ENCODE measurements at regions not wholly inside any gene's neighbourhood (a gene's known extent, or its start where the extent isn't known, plus 50 kb on each side); places are given as distances from the start of the nearest gene placed in this dataset.
A peak's percentile ranks its signal among the peaks of the same experiment; 100 is the strongest.
"Not testable (repeated sequence)": the region's sequence is repeated elsewhere in the genome, so short reads cannot be mapped to it uniquely, and the experiment has no call there.

- H3K9me3 ChIP-seq (ENCODE audit: insufficient read depth, low read depth, low read length) = 0 out of 2 replicates have a peak, but pooled peaks cover 4% of the 10 kb centered on the region
- no peaks in the 10 kb centered on the region for H3K27me3 ChIP-seq (ENCODE audit: insufficient read depth, low read length)
- WGBS = 85% methylated on average over 4 of the region's 4 CpGs
- H3K4me1 ChIP-seq (ENCODE audit: insufficient read depth, low read length) = peaks cover 4% of the 10 kb centered on the region; the same call in 1 of the 2 replicates
- H3K36me3 ChIP-seq (ENCODE audit: insufficient read depth, low read length) = no peaks in the 10 kb centered on the region
- H3K27ac ChIP-seq (ENCODE audit: low read depth, low read length) = no peak overlapping the region
- no peak overlapping the region for H3K4me3 ChIP-seq (ENCODE audit: low read length)
- H3K9ac ChIP-seq (ENCODE audit: low read depth, low read length) = no peak overlapping the region
Measured at GRCh38 chr6:157747370-157747769, 75.7 kb upstream of the SNX9 start.

DNA sequence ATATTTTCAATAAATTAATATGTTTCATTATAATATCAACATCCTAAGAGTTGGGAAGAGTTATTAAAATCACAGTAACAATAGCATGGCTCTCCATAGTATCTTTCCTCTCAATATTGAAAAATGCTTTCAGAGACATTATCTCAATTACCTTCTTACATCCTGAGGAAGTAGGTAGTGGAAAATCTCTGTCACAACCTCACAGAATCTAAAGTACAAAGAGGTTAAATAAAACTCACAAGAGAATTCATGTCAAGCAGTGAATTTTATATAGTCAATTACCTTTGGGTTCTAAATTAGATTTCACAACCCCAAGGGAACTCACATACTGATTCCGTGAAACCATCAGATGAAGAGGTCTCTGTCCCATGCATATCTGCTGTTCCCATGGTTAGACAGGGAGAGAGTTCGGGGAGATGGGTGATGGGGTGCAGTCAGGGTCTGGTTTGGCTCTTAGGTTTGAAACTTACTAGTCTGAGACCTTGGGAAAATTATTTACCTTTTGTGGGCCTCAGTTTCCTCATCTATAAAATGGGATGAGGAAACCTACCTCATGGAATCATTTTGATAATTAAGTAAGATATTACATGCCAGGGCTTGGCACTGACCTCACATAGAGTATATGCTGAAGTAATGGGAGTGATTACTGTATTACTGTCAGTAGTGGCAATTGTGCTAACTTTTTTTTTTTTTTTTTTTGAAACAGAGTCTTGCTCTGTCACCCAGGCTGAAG is 74.0 kb upstream of the SNX9 start:
- no peak overlapping the region for H3K4me3 ChIP-seq (ENCODE audit: low read length)
- H3K4me1 ChIP-seq (ENCODE audit: insufficient read depth, low read length) = peaks cover 15% of the 10 kb centered on the region
- H3K27me3 ChIP-seq (ENCODE audit: insufficient read depth, low read length) = no peaks in the 10 kb centered on the region
- no peak overlapping the region for H3K9ac ChIP-seq (ENCODE audit: low read depth, low read length)
- 0 out of 2 replicates have a peak, but pooled peaks cover 4% of the 10 kb centered on the region for H3K9me3 ChIP-seq (ENCODE audit: insufficient read depth, low read depth, low read length)
- H3K36me3 ChIP-seq (ENCODE audit: insufficient read depth, low read length) = no peaks in the 10 kb centered on the region
- WGBS = 98% methylated on average over 2 of the region's 2 CpGs
- no peak overlapping the region for H3K27ac ChIP-seq (ENCODE audit: low read depth, low read length)

GRCh38 chr6:157750973-157751372 is 72.1 kb upstream of the SNX9 start:
- H3K4me3 ChIP-seq (ENCODE audit: low read length); H3K9me3 ChIP-seq (ENCODE audit: insufficient read depth, low read depth, low read length); H3K36me3 ChIP-seq (ENCODE audit: insufficient read depth, low read length); H3K9ac ChIP-seq (ENCODE audit: low read depth, low read length); H3K27me3 ChIP-seq (ENCODE audit: insufficient read depth, low read length); H3K27ac ChIP-seq (ENCODE audit: low read depth, low read length): not testable (repeated sequence)
- peaks cover 27% of the 10 kb centered on the region for H3K4me1 ChIP-seq (ENCODE audit: insufficient read depth, low read length)
- 98% methylated on average over 2 of the region's 3 CpGs for WGBS

DNA sequence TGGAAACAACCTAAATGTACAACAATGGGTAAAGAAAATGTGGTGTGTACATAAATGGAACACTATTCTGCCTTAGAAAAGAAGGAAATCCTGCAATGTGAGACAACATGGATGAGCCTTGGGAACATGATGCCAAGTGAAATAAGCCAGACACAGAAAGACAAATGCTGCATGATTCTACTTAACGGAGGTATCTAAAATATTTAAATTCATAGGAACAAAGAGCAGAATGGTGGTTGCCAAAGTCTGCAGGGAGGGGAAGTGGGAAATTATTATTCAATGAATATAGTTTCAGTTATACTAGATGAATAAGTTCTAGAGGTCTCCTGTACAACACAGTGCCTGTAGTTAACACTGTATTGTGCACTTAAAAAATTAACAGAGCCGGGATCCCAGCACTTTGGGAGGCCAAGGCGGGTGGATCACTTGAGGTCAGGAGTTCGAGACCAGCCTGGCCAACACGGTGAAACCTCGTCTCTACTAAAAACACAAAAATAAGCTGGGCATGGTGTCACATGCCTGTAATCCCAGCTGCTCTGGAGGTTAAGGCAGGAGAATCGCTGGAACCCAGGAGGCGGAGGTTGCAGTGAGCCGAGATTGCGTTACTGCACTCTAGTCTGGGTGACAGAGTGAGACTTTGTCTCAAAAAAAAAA is 71.4 kb upstream of the SNX9 start:
- H3K4me3 ChIP-seq (ENCODE audit: low read length) = no peak overlapping the region
- H3K27me3 ChIP-seq (ENCODE audit: insufficient read depth, low read length) = 0 out of 2 replicates have a peak, but pooled peaks cover 5% of the 10 kb centered on the region
- H3K9ac ChIP-seq (ENCODE audit: low read depth, low read length) = no peak overlapping the region
- 0 out of 2 replicates have a peak, but pooled peaks cover 3% of the 10 kb centered on the region for H3K9me3 ChIP-seq (ENCODE audit: insufficient read depth, low read depth, low read length)
- H3K4me1 ChIP-seq (ENCODE audit: insufficient read depth, low read length) = peaks cover 27% of the 10 kb centered on the region
- WGBS = 93% methylated on average over 10 of the region's 10 CpGs
- no peaks in the 10 kb centered on the region for H3K36me3 ChIP-seq (ENCODE audit: insufficient read depth, low read length)
- H3K27ac ChIP-seq (ENCODE audit: low read depth, low read length) = no peak overlapping the region

DNA sequence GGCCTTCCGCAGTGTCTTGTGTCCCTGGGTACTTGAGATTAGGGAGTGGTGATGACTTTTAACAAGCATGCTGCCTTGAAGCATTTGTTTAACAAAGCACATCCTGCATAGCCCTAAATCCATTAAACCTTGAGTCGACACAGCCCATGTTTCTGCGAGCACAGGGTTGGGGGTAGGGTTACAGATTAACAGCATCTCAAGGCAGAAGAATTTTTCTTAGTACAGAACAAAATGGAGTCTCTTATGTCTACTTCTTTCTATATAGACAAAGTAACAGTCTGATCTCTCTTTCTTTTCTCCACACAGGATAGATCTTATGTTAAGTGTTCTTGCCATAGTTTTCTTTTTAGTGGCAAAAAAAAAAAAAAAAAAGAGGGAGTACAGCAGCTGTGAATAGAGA is 70.2 kb upstream of the SNX9 start:
- not testable (repeated sequence) for H3K9ac ChIP-seq (ENCODE audit: low read depth, low read length); H3K4me3 ChIP-seq (ENCODE audit: low read length); H3K27me3 ChIP-seq (ENCODE audit: insufficient read depth, low read length); H3K9me3 ChIP-seq (ENCODE audit: insufficient read depth, low read depth, low read length); H3K36me3 ChIP-seq (ENCODE audit: insufficient read depth, low read length)
- 20% methylated on average over 1 of the region's 3 CpGs for WGBS
- H3K27ac ChIP-seq (ENCODE audit: low read depth, low read length) = peak overlapping the region; percentile 69
- H3K4me1 ChIP-seq (ENCODE audit: insufficient read depth, low read length) = peaks cover 27% of the 10 kb centered on the region

DNA sequence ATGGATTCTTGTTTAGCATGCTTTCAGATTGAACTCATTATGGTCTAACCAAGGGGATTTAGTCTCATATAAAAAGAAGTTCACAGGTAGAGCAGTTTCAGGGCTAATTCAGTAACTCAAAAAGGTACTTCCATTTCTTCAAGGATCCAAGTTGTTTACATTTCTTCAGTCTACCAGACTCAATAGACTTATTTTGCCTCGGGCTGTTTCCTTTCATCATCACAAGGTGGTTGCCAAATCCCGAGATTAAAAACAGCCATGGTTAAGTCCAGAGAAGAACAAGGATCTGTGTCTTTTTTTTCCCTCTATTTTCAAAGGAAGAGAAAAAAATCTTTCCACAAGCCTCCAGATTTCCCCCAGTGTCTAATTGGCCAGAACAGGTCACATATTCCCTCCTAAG is 69.8 kb upstream of the SNX9 start:
- Histone ChIP-seq H3K27me3 (ENCODE audit: insufficient read depth, low read length) (0 out of 2 replicates have a peak, but pooled peaks cover 5% of the 10 kb centered on the region), H3K36me3 (ENCODE audit: insufficient read depth, low read length) (no peaks in the 10 kb centered on the region), H3K9me3 (ENCODE audit: insufficient read depth, low read depth, low read length) (no peaks in the 10 kb centered on the region), H3K4me3 (ENCODE audit: low read length) (no peak overlapping the region), H3K4me1 (ENCODE audit: insufficient read depth, low read length) (peaks cover 27% of the 10 kb centered on the region), H3K9ac (ENCODE audit: low read depth, low read length) (no peak overlapping the region), H3K27ac (ENCODE audit: low read depth, low read length) (no peak overlapping the region)
- 75% methylated on average over 2 of the region's 2 CpGs for WGBS

DNA sequence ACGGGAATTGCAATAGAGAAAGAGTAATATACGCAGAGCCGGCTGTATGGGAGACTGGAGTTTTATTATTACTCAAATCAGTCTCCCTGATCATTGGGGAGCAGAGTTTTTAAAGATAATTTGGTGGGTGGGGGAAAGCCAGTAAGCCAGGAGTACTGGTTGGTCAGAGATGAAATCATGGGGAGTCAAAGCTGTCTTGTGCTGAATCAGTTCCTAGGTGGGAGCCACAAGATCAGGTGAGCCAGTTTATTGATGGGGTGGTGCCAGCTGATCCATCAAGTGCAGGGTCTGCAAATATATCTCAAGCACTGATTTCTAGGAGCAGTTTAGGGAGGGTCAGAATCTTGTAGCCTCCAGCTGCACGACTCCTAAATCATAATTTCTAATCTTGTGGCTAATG is 69.2 kb upstream of the SNX9 start:
- not testable (repeated sequence) for H3K36me3 ChIP-seq (ENCODE audit: insufficient read depth, low read length); H3K4me3 ChIP-seq (ENCODE audit: low read length); H3K27me3 ChIP-seq (ENCODE audit: insufficient read depth, low read length); H3K27ac ChIP-seq (ENCODE audit: low read depth, low read length); H3K9me3 ChIP-seq (ENCODE audit: insufficient read depth, low read depth, low read length); H3K9ac ChIP-seq (ENCODE audit: low read depth, low read length)
- WGBS = 97% methylated on average over 4 of the region's 4 CpGs
- peaks cover 27% of the 10 kb centered on the region for H3K4me1 ChIP-seq (ENCODE audit: insufficient read depth, low read length)

- WGBS = 95% methylated on average over 7 of the region's 7 CpGs
- H3K36me3 ChIP-seq (ENCODE audit: insufficient read depth, low read length) = no peaks in the 10 kb centered on the region
- H3K27me3 ChIP-seq (ENCODE audit: insufficient read depth, low read length) = 0 out of 2 replicates have a peak, but pooled peaks cover 5% of the 10 kb centered on the region
Measured at GRCh38 chr6:157754351-157754750, 68.7 kb upstream of the SNX9 start.

DNA sequence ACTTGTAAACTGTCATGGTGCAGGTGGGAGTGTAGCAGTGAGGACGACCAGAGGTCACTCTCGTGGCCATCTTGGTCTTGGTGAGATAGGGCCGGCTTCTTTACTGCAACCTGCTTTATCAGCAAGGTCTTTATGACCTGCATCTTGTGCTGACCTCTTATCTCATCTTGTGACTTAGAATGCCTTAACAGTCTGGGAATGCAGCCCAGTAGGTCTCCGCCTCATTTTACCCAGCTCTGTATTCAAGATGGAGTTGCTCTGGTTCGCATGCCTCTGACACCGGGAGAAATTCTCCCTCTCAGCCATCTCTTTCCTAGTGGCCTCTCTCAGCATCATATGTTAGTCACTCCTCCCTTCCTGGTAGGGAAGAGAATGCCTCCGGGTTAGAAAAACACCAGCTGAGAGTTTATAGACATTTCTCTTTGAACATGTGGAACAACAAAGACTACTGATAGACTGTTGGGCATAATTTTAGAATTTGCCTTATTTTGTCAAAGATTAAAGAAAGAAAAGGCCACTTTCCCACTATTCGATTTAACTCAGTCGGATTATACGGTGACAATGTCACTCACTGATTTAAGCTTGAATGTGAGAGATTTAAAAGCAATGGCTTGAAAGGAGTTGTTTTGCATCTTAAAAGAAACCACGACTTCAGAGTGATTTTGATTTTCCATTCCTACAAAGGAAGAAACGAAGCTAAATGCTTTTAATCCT is 67.9 kb upstream of the SNX9 start:
- no peak overlapping the region for H3K4me3 ChIP-seq (ENCODE audit: low read length)
- H3K9me3 ChIP-seq (ENCODE audit: insufficient read depth, low read depth, low read length) = no peaks in the 10 kb centered on the region
- WGBS = 38% methylated on average over 12 of the region's 12 CpGs
- H3K4me1 ChIP-seq (ENCODE audit: insufficient read depth, low read length) = peaks cover 27% of the 10 kb centered on the region
- 0 out of 2 replicates have a peak, but pooled peaks cover 5% of the 10 kb centered on the region for H3K27me3 ChIP-seq (ENCODE audit: insufficient read depth, low read length)
- H3K9ac ChIP-seq (ENCODE audit: low read depth, low read length) = no peak overlapping the region
- H3K36me3 ChIP-seq (ENCODE audit: insufficient read depth, low read length) = no peaks in the 10 kb centered on the region
- H3K27ac ChIP-seq (ENCODE audit: low read depth, low read length) = peak overlapping the region; percentile 25; the same call in 1 of the 2 replicates

More at GRCh38 chr6:157754351-157754750, 68.7 kb upstream of the SNX9 start:
- Histone ChIP-seq H3K4me1 (ENCODE audit: insufficient read depth, low read length) (peaks cover 27% of the 10 kb centered on the region), H3K27ac (ENCODE audit: low read depth, low read length) (no peak overlapping the region), H3K9ac (ENCODE audit: low read depth, low read length) (no peak overlapping the region), H3K9me3 (ENCODE audit: insufficient read depth, low read depth, low read length) (no peaks in the 10 kb centered on the region), H3K4me3 (ENCODE audit: low read length) (no peak overlapping the region)

GRCh38 chr6:157755746-157756411 is 67.2 kb upstream of the SNX9 start:
- H3K36me3 ChIP-seq (ENCODE audit: insufficient read depth, low read length) = no peaks in the 10 kb centered on the region
- H3K4me1 ChIP-seq (ENCODE audit: insufficient read depth, low read length) = peaks cover 27% of the 10 kb centered on the region
- 0 out of 2 replicates have a peak, but pooled peaks cover 5% of the 10 kb centered on the region for H3K27me3 ChIP-seq (ENCODE audit: insufficient read depth, low read length)
- H3K27ac ChIP-seq (ENCODE audit: low read depth, low read length) = peak overlapping the region; percentile 25; the same call in 1 of the 2 replicates
- no peak overlapping the region for H3K4me3 ChIP-seq (ENCODE audit: low read length)
- no peak overlapping the region for H3K9ac ChIP-seq (ENCODE audit: low read depth, low read length)
- 30% methylated on average over 3 of the region's 3 CpGs for WGBS
- no peaks in the 10 kb centered on the region for H3K9me3 ChIP-seq (ENCODE audit: insufficient read depth, low read depth, low read length)
